ENCODE measurements at regions not wholly inside any gene's neighbourhood (a gene's known extent, or its start where the extent isn't known, plus 50 kb on each side); places are given as distances from the start of the nearest gene placed in this dataset.
"Not testable (repeated sequence)": the region's sequence is repeated elsewhere in the genome, so short reads cannot be mapped to it uniquely, and the experiment has no call there.

DNA sequence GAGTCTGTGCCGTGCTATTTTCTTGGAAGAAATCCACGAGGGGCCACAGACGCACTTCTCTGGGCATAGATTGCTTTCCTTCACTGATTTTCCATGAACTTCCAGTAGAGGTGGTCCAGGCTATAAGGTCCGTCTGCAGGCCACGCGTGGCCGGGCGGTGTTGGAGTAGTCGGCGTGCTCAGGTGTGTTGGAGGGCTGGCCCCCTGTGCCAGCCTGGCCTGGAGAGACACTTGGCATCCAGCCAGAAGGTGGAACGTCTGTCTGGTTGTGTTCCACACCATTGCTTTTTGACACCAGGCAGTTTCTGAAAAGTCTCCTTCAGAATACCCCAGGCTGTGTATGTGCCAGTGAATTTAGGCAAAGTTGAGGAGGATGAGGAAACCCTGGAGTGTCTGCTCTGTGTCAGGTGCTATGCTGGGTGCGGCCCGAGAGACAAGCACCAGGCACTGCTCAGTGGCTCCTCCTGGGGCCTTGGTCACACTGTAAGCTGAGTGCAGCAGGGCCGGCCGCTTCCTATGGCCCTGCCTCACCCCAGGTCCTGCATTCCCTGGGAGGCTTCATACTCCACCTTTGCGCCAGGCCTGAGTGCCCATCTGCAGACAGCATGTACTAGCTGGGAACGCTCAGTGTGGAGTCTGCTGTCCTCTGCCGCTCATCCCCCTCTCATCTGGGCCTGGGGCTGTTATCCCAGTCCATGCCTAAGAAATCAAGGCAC, 52.1 kb upstream of the TAMM41 start:
- DNase-seq (ENCODE audit: low read depth): no peak

DNA sequence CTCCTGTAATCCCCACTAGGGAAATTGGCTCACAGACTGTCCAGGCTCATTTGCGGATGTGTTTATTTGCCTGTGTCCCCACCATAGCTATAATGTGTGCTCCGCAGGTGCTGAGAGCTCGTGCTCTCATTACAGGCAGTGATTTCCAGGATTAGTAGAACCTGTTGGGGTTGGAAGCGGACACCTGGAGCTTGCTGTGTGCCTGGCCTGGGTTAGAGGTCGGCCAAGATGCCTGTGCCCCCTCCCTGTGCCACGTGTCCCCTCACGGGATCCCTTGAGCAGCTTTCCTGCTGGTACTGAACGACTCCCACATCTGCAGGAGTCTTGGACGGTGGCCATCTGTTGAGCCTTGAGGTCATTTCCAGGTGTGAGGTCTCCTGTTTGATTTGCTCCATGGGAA, 52.7 kb upstream of the TAMM41 start:
- not testable (repeated sequence) for DNase-seq (ENCODE audit: low read depth)

DNA sequence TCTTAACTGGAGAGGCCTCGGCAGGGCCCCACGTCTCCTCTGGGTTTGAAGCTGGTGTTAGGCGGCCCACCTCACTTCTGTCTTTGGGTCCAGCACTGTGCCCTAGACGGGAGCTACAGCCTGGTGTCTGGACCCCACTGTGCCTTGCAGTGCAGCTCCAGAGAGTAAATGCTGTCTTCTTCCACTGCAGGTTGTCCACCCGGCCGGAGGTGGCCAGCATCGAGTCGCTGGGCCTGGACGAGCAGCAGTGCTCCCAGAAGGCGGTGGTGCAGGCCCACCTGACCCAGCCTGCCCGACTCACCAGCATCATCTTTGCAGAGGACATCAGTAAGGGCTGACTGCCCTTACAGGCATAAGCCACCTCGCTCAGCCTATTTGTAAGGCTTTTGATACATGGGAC, 53.1 kb upstream of the TAMM41 start:
- DNase-seq (ENCODE audit: low read depth): no peak

DNA sequence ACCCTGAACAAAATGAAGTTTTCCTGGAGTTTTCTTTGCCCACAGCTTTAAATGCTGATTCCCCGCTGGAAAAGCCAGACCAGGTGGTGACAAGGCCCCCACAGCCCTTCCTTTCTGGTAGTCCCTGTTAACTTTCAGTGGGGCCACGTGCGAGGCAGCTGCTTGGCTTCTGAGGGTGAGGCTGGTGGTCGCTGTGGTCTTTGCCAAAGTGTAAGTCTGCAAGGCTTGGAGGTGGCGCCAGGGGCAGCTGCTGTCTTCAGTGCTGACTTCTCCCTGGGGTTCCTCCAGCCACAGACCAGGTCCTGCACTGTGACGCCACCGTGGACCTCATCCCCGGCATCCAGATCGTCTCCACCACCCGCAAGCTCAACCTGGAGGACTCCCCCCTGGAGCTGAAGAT, 54.1 kb upstream of the TAMM41 start:
- DNase-seq (ENCODE audit: low read depth): no peak

GRCh38 chr3:11901286-11901875, 54.7 kb upstream of the TAMM41 start:
- DNase-seq (ENCODE audit: low read depth): no peak

DNA sequence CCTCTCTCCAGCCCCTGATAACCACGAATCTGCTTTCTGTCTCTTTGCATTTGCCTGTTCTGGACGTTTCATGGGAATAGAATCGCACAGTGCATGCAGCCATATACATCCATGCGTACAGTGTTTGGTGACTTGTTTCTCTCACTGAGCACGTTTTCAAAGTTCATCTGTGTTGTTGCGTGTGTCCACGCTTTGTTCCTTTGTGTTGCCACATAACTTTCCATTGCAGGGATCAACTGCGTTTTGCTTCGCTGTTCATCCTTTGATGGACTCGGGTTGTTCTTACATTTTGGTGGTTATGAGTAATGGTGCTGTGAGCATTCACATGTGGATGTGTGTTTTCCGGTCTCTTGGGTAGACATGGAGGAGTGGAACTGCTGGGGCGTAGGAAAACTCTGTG, 56.4 kb upstream of the TAMM41 start:
- DNase-seq (ENCODE audit: low read depth): no peak

- DNase-seq (ENCODE audit: low read depth): no peak
Measured at GRCh38 chr3:11903447-11903846, 56.8 kb upstream of the TAMM41 start.

DNA sequence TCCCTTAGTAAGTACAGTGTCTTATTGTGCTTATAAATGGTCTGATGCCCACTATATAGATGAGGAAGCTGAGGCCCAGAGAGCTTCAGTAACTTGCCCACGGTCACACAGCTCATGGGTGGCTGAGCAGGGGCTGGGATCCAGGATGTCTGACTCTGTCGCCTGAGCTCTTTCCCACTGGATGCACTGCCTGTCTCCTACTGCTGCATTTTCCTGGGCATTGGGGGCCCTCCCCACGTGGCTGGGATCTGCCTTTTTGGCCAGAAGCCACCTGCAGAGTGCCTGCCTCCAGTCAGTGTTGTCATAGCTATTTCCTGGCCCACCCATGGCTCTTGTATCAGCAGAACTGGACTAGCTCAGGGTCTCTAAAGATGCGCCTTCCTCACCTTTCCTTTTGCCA, 57.5 kb upstream of the TAMM41 start:
- DNase-seq (ENCODE audit: low read depth): no peak

DNA sequence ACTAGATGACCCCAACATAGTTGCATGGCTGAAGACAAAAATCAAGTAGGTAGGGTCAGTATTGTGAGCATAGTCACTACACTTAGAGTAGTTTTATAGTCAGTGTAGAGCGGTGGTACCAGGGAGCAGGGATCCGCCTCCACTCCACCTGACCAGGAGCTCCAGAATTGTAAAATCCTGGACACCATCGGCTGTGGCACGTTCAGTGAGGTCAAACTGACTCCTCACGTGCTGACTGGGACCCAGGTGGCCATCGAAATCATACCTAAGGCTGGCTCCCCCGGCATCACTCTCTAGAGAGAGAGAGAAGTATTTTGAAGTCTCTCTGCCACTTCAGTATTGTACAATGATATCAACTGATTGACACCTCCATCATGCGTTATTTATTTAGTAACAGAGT, 59.7 kb upstream of the TAMM41 start:
- no peak for DNase-seq (ENCODE audit: low read depth)

- DNase-seq (ENCODE audit: low read depth): peak; percentile 10
Measured at GRCh38 chr3:11907667-11908660, 61.3 kb upstream of the TAMM41 start.

DNA sequence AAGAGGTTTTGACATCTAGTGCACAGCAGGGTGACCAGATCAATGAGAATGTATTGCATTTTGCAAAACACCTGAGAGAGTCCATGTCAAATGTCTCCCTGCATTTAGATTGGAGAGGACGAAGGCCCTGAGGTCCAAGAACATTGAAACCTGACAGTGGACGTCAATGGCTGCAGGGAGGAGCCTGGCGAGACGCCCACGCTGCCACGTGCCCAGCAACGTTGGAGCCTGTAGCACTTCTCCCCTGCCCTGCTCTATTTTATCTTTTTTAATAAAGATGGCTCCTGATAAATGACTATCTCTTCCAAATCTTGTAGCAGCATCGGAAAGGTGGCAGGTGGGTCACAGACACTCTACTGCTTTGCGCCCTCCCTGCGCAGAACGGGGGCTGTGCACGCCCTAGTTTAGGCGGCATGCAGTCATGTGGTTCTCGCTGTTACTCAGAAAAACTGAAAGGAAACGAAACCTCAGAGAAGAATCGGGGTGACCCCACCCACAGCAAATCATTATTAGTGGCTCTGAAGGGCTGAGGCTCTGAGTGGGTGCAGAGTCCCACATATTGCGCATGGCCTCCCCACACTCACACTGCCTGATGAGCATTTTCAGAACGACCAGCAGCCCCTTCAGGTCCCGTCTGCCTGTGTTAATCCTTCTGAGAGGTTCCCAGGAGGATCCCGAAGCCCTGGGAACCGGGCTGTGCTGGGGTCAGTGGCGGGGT, 62.5 kb upstream of the TAMM41 start:
- no peak for DNase-seq (ENCODE audit: low read depth)

- no peak for DNase-seq (ENCODE audit: low read depth)
Measured at GRCh38 chr3:11909726-11910125, 63.0 kb upstream of the TAMM41 start.

GRCh38 chr3:11910216-11910930, 63.7 kb upstream of the TAMM41 start:
- DNase-seq (ENCODE audit: low read depth): not testable (repeated sequence)

DNA sequence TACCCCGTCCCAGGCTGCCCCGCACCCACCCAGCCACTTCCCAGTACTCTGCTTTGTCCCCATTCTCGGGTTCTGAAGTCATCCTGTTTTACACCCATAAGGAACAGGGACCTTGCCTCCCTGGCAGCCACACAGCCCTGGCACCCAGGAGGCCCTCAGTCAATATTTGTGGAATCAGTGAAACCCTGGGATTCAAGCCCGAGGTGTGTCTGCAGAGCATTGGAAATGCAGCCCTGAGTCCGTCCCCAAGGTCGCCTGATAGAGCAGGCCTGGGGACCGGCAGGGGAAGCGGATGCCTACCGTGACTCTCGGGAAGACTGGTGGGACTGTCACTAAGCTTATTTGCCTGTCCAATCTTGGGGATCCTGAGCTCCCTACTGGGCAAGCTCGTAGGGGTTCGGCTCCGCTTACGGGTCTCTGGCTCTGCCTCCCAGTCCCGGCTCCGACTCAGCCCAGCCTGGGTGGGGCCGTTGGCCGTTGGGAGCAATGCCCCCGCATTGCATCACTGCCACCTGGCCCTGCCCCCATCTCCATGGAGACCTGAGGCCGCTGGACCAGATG, 64.4 kb upstream of the TAMM41 start:
- no peak for DNase-seq (ENCODE audit: low read depth)

DNA sequence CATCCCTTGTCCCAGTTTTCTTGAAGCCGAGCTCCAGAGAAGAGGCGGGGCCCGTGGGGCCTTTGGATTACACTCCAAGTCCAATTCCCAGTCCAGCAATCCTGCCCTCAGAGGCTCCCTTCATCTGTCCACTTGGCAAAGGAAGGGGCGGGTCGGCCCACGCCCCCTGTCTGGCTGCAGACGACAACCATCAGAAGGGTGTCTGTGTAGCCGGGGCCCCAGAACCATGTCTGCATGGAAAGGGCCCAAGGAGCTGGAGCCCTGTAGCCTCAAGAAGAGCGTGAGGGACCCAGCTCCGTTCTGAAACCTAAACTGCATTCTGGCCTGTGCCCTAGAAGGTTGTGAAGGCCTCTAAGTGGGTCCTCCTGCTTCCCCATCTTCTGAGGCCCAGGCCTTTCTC, 65.2 kb upstream of the TAMM41 start:
- DNase-seq (ENCODE audit: low read depth): not testable (repeated sequence)

- no peak for DNase-seq (ENCODE audit: low read depth)
Measured at GRCh38 chr3:11913316-11913715, 66.6 kb upstream of the TAMM41 start.

GRCh38 chr3:11914041-11914440, 67.4 kb upstream of the TAMM41 start:
- no peak for DNase-seq (ENCODE audit: low read depth)

DNA sequence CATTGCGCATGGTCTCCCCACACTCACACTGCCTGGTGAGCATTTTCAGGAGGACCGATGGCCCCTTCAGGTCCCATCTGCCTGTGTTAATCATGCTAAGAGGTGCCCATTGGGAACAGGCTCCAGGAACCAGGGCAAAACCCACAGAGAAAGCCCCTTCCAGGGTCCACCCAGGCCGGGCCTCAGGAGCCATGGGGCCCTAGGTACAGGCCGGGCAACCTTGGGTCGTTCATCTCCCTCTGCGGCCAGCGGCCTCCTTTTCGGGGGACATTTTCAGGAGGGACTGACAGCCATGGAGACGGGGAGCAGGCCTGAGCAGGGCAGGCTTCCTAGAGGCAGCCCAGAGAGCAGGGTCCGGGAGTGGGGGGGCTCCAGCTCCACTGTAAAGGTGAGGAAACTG, 68.0 kb upstream of the TAMM41 start:
- DNase-seq (ENCODE audit: low read depth): no peak

DNA sequence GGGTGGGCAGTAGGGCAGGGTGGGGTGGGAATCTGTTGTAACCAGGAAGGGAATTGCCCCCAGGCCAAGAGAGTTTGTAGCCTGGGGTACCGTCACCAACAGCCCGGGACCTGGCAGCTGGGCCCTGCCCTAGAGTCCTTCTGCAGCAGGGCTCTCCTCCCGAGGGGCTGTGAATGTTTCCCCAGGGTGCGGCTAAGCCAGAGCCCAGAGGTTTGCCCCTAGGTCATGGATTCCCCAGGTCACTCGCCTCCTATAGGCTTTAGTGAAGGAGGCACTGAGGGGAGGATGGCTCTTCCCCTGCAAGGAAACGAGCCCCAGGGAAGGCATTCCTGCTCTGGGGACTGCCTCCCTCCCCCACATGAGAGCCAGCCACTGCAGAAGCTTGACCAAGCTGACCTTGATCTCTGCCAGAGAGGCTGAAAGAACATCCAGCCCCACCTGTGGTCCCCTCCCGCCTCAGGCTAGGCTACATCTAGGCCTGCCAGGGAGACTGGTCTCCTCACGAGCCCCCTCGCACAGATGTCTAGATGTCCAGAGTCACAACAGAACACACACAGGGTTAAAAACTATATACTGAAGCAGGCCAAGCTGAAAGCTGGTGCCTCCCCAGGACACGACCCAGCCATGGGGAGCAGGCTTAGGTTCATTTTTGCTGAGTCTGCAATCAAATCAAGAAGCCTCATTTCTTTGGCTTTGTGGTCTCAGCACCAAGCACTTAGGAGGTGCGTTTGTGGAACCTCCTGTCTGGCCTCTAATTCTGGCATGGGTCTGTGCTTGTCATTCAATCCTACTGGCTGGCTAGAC, 69.1 kb upstream of the TAMM41 start:
- no peak for DNase-seq (ENCODE audit: low read depth)

DNA sequence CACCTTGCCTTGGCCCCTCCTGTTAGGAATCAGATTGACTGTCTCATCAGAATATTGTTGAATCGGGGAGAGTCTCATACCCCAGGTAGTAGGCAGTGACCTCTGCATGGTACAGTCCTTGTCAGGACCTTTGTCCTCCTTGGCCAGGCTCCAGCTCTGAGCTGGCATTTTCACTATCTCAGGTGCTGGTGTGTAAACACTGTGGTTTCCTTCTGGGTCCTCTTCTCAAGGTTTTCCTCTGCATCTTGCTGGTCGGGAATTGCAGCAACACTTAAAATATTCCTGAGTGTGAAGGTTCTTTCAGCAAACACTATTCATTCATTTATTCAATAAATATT, 69.7 kb upstream of the TAMM41 start:
- DNase-seq (ENCODE audit: low read depth): not testable (repeated sequence)
